AG09319 (cell line): ENCODE measurements at regions not wholly inside any gene's neighbourhood (a gene's known extent, or its start where the extent isn't known, plus 50 kb on each side); places are given as distances from the start of the nearest gene placed in this dataset.

Experiments used
- DNase-seq: peaks from one replicate; pipeline ENCODE4 v3.0.0-alpha.2; 2010; ENCODE audit warnings: low read depth; ENCODE audit errors: extremely low read depth
- TF ChIP-seq, protein P1 (sequence below): IDR thresholded peaks from 2 replicates; pipeline ENCODE4 v1.5.1; 2011; ENCODE audit warnings: low read depth, mild to moderate bottlenecking, inconsistent platforms, low read length, moderate library complexity

DNA sequence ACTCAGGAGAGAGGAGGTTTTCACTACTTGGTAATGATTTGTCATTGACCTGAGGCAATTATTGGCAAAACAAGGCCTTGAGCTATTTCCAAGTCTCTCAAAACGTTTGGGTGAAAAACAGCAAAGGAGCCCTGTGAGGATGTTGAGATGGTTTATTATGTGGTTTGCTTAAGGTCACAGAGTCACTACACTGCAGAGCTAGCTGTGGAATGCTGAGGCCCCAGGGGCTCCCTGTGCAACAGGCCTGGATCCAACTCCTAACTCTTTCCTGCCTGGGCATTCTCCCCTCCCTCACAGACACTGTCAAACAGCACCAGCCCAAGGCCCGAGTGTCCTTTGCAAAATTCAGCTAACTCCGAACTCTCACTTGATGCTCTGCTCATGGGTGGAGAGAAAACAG, 754.6 kb upstream of the SOX11 start:
- TF ChIP-seq, protein P1, sequence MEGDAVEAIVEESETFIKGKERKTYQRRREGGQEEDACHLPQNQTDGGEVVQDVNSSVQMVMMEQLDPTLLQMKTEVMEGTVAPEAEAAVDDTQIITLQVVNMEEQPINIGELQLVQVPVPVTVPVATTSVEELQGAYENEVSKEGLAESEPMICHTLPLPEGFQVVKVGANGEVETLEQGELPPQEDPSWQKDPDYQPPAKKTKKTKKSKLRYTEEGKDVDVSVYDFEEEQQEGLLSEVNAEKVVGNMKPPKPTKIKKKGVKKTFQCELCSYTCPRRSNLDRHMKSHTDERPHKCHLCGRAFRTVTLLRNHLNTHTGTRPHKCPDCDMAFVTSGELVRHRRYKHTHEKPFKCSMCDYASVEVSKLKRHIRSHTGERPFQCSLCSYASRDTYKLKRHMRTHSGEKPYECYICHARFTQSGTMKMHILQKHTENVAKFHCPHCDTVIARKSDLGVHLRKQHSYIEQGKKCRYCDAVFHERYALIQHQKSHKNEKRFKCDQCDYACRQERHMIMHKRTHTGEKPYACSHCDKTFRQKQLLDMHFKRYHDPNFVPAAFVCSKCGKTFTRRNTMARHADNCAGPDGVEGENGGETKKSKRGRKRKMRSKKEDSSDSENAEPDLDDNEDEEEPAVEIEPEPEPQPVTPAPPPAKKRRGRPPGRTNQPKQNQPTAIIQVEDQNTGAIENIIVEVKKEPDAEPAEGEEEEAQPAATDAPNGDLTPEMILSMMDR, result no peak
- DNase-seq, result no peak

DNA sequence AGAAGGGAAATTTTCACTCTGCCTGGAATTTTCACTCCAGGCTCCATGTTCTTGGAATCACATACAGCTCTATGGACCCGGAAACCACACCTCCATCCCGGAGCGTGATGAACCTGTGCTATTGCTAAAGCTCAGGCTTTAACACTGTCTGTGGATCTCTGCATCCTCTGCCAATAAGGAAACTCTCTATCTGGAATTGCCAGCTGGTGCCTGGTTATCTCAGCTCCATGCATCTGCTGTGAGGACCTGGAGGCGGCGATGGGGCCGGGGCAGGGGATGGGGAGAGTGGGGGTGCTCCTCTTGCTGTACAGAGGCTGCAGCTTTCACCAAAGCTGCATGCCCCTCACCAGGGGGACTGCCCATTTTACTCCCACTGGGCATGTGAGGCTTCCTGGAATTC, 754.0 kb upstream of the SOX11 start:
- DNase-seq, result no peak
- TF ChIP-seq, protein P1, result no peak

DNA sequence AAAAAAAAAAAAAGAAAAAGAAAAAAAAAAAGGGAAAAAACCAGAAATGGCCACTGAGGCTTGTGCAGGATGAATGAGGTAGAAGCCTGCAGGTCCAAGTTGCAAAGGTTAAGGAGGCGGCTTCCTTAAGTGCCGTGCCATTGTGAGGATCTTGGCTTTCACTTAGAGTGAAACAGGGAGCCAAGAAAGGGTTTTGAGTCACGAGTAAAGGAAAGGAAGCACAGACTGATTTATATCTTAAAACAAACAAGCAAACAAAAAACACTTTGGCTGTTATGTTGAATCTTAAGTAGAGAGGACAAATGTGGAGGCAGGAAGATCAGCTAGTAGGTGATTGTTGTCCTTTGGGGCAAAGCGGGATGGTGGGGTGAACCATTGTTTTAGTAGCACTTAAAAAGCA, 749.7 kb upstream of the SOX11 start:
- DNase-seq, result no peak
- TF ChIP-seq, protein P1, result no peak

DNA sequence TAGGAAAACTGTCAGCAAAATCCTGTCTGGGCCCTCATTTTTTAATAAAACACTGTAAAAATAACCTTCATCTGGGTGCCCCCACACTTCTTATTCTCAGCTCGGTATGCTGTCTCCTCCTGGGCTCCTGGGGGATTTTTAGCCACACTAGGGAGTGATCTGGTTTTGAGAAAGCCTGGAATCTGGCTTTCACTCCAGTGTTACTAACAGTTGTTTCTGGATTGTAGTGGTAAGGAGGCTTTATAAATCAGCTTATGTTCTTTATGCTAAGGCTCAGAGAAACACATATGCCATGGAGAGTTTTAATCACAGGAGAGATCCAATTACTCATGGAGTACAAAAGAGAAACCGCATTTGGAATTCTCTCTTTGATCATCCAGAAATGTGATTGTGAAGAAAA, 744.3 kb upstream of the SOX11 start:
- TF ChIP-seq, protein P1, result no peak
- DNase-seq, result no peak

DNA sequence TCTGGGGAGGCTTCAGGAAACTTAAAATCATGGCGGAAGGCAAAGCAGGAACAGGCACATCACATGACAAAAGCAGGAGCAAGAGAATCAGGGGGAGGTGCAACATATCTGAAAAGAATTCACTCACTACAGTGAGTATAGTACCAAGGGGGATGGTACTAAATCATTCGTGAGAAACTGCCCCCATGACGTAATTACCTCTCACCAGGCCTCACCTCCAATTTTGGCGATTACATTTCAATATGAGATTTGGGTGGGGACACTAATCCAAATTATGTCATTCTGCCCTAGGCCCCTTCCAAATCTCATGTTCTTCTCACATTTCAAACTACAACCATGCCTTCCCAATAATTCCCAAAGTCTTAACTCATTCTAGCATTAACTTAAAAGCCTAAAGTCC, 740.8 kb upstream of the SOX11 start:
- TF ChIP-seq, protein P1, result no peak
- no peak for DNase-seq

DNA sequence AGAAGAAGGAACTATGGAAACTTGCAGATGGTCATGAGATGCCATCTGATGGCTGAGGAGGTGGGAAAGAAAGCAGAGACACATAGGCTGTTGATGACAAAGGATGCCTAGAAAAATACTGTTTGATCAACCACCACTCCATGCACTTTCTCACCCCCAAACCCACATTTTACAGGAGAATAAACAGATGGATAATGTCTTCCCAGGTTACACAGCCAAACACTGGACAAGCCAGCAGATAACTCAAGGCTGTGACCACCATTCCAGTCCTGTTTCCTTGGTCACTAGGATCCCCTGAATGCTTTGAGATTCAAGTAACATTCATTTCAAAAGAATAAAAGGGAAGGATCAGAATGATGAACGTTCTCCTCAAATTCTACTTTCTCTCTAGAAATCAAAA, 733.0 kb upstream of the SOX11 start:
- DNase-seq, result no peak
- TF ChIP-seq, protein P1, result no peak

DNA sequence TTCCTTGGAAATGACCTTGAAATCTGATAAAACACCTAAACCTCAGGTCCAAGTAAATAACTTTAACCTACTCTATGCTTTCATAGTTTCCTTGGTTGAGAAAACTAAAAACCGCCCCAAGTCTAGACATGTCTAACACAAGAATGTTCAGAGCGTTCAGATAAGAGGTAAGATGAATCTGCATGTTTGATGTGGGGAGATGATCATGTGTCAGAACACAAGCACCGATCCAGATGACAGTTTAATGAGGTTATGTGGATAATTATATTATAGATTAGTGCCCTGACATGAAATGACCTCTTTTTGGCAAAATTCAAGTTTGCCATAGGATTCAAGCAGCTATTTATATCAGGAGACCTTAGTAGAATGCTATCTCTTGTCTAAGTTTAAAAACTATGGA, 729.8 kb upstream of the SOX11 start:
- no peak for DNase-seq
- TF ChIP-seq, protein P1, result no peak
